22Rv1 (cell line): ENCODE measurements at regions not wholly inside any gene's neighbourhood (a gene's known extent, or its start where the extent isn't known, plus 50 kb on each side); places are given as distances from the start of the nearest gene placed in this dataset.

Experiments used
- ZFX ChIP-seq: fragments of 450-650 bp; IDR thresholded peaks from 2 replicates; pipeline ENCODE4 v1.6.1; 2017; ENCODE audit warnings: antibody characterized with exemption, borderline replicate concordance
- TF ChIP-seq, protein P1 (sequence below): fragments of 450-650 bp; IDR thresholded peaks from 2 replicates; pipeline ENCODE4 v1.5.1; 2017; ENCODE audit warnings: mild to moderate bottlenecking

DNA sequence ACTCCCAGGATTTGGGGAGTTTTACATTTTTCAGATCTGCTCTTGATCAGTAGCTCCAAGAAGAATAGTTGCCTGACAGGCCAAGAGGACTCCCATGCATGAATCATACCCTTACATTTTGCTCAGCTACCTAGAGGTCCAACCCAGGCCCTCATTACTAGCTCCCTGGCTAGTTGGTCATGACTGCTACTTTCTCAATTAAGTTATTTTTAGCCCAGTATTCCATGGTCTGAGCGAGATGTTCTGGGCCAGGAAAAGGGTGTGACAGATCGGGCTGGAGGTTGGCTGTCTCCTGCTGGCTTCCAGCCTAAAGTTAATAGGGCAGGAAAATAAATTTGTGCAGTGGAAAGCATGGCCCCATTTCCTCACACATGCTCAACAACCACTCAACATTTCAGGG, 379.2 kb downstream of the GRIN2B start:
- TF ChIP-seq, protein P1, sequence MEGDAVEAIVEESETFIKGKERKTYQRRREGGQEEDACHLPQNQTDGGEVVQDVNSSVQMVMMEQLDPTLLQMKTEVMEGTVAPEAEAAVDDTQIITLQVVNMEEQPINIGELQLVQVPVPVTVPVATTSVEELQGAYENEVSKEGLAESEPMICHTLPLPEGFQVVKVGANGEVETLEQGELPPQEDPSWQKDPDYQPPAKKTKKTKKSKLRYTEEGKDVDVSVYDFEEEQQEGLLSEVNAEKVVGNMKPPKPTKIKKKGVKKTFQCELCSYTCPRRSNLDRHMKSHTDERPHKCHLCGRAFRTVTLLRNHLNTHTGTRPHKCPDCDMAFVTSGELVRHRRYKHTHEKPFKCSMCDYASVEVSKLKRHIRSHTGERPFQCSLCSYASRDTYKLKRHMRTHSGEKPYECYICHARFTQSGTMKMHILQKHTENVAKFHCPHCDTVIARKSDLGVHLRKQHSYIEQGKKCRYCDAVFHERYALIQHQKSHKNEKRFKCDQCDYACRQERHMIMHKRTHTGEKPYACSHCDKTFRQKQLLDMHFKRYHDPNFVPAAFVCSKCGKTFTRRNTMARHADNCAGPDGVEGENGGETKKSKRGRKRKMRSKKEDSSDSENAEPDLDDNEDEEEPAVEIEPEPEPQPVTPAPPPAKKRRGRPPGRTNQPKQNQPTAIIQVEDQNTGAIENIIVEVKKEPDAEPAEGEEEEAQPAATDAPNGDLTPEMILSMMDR, result no peak
- TF ChIP-seq ZFX, result no peak
